OCI-LY3 (cell line): ENCODE measurements at regions not wholly inside any gene's neighbourhood (a gene's known extent, or its start where the extent isn't known, plus 50 kb on each side); places are given as distances from the start of the nearest gene placed in this dataset.

ENCODE experiments used
- CTCF ChIP-seq: fragments of 200-600, 300-600 bp; sonication (generic); IDR thresholded peaks from 2 replicates; pipeline ENCODE4 v1.5.1; 2014; ENCODE audit warnings: antibody characterized with exemption, low read length, low read depth
- EZH2phosphoT487 ChIP-seq: fragments of 200-600 bp; shearing (Covaris generic); IDR thresholded peaks from 2 replicates; pipeline ENCODE4 v1.6.1; 2018; ENCODE audit warnings: antibody characterized with exemption, mixed run types, low read depth

DNA sequence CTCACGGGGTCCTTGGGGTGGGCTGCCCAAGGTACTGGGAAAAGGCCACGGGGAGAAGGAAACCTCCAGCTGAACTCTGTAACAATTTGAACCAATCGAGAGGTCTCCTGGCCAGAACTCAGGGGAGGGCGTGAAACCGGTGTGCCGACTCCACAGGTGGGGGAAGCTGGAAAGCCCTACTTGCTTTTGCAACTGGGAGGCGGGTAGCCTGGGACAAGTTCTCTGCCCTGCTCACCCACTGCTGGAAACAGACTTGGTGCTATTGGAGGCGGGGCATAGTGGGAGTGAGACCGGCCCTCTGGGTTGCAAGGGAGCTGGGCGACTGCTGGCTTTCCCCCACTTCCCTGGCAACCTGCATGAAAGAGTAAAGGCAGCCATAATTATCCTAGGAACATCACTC lies 73.2 kb upstream of the SLIT3 start:
- no peak for TF ChIP-seq CTCF
- no peak for TF ChIP-seq EZH2phosphoT487
